SK-N-DZ (cell line): ENCODE measurements at regions not wholly inside any gene's neighbourhood (a gene's known extent, or its start where the extent isn't known, plus 50 kb on each side); places are given as distances from the start of the nearest gene placed in this dataset.

ENCODE experiments used
- DNase-seq: peaks from one replicate; pipeline ENCODE4 v3.0.0-alpha.2; 2015; ENCODE audit warnings: low spot score

DNA sequence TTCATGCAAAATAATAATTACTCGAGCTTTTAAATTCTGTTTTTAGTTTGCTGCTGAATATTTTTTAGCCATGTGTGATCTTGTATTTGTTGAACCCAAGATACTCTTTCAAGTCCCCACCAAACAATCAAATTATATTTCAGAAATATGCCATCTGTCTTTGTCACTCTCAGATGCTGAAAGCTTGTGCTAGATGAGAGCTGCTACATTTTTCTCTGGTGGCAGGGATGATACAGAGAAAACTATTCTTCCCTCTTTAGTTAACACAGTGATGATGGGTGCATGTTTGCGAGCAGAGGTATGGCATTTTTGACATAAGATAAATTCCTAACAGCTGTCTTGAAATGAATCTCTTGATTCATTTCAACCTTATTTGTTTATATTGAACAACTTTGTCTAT is 100.6 kb upstream of the NPHP3 start:
- DNase-seq = no peak

DNA sequence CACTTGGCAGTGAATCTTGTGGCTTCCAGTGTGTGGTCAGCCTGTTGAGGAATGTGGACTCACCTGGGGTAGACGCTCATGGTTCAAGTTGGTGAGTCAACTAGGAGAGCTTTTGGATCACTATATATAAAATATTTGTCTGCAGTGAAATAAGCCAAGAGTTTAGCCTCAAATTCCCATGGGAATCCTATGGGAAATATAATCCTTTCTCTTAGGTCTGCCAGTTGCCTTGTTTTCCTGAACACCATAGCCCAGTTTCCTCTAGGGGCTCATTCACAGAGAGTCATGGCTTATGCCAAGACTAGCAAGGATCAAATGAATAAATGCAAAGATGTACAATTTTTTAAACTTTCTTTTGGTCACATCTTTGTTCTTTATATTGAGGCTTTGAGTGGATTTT is 100.1 kb upstream of the NPHP3 start:
- DNase-seq = no peak

DNA sequence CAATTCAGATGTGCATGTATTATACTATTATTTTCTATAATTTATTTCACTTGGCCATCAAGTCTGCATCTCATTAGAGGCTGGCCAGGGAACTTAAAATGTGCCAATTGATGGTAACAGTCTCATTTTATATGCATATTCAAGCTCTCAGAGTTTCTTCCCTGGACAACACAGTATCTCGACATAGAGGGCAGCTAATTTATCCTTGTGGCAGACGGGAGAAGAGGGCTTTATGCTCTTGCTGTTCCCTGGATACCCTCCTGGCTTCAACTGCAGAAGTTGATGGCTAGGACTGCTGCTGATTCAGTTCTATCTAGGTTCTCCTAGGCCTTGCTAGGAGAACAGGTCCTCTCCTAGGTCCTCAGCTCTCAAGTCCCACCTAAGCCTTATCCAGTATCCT is 99.1 kb upstream of the NPHP3 start:
- no peak for DNase-seq

DNA sequence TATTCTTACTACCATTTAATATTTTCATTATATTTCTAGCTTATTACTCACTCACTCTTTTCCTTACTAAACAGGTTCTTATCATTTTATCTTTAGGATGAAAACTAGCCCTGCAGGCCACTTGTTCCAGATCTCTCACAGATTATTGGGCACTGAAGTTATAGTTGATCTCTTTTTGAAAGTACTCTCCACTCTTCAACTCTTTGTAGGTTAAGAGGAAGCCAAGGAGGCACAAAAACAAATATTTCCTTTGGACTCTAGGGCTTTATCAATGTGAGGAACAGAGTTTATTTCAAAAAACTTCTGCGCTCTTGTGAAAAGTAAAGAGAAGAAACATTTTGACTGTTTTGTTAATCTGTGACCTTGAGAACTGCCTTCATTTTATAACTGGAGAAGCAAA is 96.0 kb upstream of the NPHP3 start:
- no peak for DNase-seq

DNA sequence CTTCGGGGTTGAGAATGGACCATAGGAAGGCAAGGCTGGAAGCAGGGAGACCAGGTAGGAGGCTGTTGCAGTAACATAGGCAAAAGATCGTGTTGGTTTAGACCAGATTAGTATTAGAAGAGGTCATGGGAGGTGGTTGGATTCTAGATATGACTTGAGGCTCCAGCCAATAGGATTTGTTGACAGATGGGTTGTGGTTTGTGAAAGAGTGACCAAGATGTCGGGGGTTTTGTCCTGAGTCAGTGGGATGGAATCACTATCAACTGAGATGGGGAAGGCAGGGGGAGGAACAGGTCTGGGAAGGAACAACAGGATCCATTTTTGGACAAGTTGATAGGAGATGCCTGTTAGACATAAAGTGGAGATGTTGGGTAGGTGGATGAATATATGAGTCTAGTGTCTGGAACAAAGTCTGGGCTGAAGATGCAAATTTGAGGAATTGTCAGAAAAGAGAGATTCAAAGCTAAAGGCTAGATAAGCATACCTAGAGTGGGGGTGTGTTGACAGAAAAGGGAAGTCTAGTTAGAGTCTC is 95.5 kb upstream of the NPHP3 start:
- DNase-seq = no peak

DNA sequence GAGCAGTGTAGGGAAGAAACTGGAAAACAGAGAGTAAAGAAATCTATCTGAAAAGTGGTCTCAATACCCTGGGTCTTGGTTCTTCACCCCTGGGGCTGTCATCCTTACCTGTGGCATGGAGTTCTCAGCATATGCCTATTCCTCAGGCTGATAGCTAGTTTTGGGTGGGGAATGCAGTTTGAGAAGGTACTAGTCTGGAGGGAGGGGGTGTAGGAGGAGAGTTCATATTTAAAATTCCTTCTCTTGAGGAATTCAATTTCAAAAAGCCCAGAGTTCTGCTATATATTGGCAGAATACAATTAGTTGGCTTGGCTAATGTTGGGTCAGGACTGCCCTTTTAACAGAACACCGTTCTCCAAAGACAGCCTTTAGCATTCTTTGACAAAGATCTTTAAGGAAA is 82.9 kb upstream of the NPHP3 start:
- DNase-seq = no peak

DNA sequence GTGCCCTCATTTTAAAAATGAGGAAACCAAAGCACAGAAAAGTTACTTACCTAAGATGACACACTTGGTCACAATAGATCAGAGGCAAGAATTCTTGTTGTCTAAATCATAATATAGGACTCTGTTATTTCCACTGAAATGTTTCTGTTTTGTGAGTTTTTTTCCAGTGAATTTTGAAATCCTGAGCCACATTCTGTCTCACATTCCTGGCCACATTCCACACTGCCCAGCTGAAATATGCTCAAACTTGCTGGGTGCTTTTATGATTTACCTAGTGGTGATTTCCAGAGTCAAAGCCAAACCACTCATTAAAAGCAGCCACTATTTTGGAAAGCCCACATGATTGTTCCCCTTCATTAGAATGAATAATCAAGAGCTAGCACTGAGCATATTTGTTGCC is 82.3 kb upstream of the NPHP3 start:
- no peak for DNase-seq

DNA sequence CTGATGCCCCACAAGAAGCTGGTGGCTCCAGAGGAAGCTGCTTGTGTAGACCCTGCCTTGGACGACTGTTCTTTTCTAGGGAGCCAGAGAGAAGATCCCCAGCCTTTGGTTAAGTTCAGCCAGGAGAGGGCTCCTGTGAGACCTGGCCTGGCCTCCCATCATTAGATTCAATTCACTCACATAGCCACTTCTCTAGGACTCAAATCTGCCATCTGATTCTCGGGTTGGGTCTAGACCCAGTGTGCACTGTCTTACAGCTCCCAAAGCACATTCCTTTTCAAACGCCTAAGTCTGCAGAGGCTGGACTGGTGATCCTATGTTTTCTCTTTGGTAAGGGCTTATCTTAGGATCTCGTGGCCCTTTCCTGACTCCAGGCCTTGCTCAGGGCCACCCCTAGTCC is 81.7 kb upstream of the NPHP3 start:
- DNase-seq = peak; percentile 14

DNA sequence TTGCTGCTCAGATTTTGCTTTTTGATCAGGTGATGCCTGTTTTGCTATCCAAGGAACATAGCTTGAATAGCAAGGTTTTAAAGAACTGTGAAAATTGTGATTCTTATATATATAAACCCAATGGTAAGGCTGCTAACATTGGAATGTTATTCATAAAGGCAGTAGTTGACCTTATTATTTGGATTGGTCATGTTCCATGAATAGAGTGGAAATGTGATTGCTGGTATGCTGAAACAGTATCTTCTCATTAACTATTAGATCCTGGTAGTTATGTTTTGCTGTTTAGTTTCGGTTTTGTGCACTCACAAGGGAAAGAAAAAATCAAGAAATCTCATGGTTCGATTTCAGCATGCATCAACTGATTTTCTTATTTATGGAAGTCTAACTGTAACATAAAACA is 78.7 kb upstream of the NPHP3 start:
- no peak for DNase-seq

DNA sequence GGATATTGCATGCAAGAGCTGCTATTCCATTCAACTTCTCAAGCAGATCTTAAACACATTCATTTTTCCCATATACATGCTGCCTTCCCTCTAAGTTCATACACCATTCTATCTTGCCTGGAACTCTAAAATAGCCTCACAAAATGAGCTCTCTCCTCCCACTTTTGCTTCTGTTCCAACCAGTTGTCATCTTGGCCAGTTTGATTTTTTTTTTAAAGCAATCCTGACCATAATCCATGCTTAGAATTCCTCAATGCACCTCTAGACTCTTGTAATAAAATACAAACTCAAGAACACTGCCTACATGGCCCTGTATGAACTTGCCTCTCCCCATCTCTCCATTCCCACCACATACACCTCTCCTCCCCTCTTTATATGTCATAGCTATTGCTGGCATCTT is 68.6 kb upstream of the NPHP3 start:
- no peak for DNase-seq

DNA sequence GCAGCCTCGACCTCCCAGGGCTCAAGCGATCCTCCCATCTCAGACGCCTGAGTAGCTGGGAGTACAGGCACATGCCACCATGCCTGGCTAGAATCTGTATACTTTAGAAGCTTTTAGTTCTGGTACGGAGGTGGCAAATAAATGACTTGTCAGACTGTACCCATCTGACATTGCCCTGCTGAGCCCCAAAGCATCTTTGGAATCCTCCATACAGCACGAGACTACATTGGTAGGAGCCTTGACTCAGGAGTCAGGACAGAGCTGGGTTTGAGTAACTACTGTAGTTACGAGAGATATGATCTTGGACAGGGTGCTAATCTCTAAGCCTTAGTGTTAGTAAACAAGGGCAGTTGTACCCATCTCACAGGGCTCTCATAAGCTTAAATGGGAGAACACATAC is 67.8 kb upstream of the NPHP3 start:
- no peak for DNase-seq

DNA sequence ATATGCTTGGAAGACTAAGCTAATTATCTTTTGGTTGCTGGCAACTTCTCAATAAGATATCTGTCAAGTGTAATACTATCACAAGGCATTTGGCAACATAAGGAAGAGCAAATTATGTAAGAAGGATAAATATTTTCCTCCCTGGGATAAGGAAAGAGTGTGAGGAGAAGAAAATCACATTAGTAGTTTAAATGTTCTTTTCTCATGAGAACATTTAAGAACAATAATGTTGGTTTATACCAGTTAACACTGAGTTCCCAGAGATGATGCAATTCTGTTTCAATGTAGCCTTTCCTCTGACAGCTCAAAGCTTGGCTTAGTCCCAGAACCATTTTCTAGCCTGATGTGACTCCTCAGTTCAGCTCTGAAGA is 66.1 kb upstream of the NPHP3 start:
- DNase-seq = no peak

DNA sequence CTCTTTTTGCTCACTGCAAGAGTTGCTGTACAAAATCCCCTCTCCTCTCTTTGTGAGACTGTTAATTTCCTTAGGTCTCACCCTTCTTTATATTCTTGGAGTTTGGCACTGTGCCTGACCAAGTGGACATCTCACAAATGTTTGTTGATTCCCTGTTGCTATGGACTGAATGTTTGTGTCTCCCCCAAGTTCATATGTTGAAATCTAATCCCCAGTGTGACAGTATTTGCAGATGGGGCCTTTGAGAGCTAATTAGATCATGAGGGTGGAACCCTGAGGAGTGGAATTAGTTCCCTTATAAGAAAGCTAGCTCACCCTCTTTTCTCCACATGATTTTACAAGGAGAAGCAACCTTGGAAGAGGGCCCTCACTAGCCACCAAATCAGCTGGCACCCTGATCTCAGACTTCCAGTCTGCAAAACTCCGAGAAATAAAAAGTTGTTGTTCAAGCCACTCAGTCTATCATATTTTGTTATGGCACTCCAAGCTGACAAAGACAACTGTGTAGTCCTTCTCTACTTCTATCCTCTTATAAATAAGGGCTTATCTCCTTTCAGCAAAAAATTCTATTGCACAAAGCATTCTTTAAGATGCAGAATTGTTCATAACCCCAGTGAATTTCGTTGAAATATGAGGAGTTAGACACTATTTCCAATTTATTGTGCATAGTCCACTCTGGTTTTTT is 65.5 kb upstream of the NPHP3 start:
- DNase-seq = no peak

DNA sequence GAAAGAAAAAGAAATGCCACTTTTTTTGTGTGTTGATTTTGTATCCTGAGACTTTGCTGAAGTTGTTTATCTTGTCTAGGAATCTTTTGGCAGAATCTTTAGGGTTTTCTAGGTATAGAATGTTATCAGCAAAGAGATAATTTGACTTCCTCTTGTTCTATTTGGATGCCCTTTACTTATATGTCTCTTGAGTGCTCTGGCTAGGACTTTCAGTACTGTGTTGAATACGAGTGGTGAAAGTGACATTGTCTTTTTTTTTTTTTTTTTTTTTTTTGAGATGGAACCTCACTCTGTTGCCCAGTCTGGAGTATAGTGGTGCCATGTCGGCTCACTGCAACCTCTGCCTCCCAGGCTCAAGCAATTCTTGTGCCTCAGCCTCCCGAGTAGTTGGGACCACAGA is 64.7 kb upstream of the NPHP3 start:
- DNase-seq = no peak

DNA sequence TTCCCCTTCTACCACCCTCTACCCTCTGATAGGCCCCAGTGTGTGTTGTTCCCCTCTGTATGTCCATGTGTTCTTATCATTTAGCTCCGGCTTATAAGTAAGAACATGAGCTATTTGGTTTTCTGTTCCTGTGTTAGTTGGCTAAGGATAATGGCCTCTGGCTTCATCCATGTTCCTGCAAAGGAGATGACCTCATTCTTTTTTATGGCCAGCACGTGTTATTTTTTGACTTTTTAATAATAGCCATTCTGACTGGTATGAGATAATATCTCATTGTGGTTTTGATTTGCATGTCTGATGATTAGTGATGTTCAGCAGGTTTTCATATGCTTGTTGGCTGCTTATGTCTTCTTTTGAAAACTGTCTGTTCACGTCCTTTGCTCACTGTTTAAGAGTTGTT is 63.1 kb upstream of the NPHP3 start:
- DNase-seq = no peak

DNA sequence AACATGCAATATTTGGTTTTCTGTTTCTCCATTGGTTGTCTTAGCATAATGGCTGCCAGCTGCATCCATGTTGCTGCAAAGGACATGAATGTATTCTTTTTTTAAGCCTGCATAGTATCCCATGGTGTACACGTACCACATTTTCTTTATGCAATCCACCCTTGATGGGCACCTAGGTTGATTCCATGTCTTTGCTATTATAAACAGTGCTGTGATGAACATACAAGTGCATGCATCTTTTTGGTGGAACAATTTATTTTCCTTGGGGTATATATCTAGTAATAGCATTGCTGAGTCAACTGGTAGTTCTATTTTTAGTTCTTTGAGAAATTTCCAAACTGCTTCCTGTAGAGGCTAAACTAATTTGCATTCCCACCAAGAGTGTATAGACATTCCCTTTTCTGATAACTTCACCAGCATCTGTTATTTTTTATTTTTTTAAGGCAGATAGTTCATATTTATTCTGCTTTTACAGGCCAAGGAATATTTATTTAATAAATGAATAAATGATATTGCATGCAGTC is 62.4 kb upstream of the NPHP3 start:
- DNase-seq = no peak

DNA sequence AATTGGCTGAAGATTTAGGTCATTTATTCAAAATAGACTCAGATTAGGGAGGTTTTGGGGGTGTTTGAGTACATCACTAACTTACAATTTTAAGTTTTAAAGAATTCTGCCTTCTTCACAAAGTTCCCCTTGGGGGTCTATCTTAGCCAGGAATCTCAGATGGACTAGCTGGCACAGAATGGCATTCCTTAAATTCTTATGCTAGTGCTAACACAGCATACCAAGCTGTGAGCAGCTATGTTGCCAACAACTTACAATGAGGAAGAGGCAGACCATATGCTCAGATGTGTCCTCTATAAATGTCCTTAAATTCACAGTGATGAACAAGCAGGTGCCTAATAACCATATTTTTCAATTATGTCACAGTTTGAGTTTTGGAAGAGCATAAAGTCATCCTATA is 60.9 kb upstream of the NPHP3 start:
- DNase-seq = no peak

DNA sequence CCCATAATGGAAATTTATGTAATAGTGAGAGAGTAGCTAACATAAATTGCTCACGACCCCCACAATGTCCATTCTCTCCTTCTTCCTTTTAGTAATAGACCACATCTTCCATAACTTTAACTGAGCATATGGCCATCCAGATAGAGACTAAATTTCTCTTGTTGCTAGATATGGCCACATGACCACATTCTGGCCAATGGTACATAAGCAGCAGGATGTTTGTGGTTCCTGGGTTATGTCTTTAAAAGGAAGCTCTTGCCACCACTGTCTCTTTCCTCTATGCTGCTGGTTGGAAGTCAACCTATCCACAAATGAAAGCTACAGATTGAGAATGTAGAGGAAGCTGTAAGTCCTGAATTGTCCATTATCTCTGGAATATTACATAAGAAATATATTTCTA is 59.7 kb upstream of the NPHP3 start:
- no peak for DNase-seq

DNA sequence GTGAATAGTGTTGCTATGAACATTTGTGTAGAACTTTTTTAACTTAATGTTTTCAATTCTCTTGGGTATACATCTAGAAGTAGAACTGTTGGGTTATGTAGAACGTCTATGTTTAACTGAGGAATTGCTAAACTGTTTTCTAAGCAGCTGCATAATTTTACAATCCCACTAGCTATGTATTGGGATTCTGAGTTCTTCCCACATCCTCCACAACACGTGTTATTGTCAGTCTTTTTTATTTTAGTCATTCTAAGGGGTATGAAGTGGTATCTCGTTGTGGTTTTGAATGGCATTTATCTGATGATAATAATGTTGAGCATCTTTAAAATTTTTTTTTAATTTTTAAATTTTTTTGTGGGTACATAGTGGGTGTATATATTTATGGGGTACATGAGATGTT is 55.0 kb upstream of the NPHP3 start:
- DNase-seq = no peak

DNA sequence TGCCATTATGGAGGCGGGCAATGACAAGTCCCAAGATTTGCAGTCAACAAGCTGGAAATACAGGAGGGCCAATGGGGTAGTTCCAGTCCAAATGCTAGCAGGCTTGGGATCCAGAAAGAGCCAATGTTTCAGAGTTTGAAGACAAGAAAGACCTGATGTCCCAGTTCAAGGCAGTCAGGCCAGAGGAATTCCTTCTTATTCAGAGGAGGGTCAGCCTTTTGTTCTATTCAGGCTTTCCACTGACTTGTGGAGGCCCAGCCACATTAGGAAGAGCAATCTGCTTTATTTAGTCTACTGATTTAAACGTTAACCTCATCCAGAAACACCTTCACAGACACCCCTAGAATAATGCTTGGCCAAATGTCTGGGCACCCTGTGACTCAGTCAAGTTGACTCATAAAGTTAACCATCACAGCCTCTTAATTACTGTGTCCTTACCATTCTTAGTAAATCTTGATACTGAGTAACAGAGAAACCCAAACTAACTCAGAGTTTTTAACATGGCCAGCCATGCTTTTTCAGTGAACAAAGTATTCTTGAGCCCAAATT is 50.9 kb upstream of the NPHP3 start:
- DNase-seq = no peak

DNA sequence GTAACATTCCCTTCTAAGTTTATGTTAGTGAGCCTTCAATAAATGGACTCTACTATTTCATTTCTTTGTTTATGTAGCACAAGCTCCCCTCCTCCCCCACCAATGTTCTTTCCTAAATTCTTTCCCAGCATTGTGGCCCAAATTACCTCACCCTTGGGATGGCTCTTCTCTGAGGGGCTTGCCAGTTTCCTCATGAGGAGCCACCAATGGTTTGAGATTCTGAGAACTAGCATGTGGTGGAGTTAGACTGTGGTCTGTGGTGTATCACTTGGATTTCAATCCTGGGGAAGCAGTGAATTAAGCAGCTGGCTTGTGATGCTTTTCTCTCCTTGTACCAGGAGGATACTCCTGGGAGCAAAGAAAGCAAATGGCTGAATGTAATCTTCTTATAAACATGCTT is 50.0 kb upstream of the NPHP3 start:
- peak; percentile 78 for DNase-seq
